Thyroid gland (tissue), 4 donors: ENCODE measurements at regions not wholly inside any gene's neighbourhood (a gene's known extent, or its start where the extent isn't known, plus 50 kb on each side); places are given as distances from the start of the nearest gene placed in this dataset.

Source experiments
- CTCF ChIP-seq, 6 experiments: fragments of 200-600 bp in 3 of 6; fragments of 450-650 bp in 3 of 6; sonication (generic) in 3 of 6; IDR thresholded peaks; one replicate each; pipeline ENCODE4 v1.5.1; 2016 to 2019; ENCODE audit warnings: antibody characterized with exemption in 6 of 6, mild to moderate bottlenecking in 2 of 6, inconsistent platforms in 1 of 6, moderate library complexity in 1 of 6
- POLR2A ChIP-seq, 2 donors: fragments of 450-650 bp; IDR thresholded peaks; one replicate each; pipeline ENCODE4 v1.6.1; 2017; ENCODE audit warnings: antibody characterized with exemption in 2 of 2, mild to moderate bottlenecking in 2 of 2, moderate library complexity in 1 of 2

DNA sequence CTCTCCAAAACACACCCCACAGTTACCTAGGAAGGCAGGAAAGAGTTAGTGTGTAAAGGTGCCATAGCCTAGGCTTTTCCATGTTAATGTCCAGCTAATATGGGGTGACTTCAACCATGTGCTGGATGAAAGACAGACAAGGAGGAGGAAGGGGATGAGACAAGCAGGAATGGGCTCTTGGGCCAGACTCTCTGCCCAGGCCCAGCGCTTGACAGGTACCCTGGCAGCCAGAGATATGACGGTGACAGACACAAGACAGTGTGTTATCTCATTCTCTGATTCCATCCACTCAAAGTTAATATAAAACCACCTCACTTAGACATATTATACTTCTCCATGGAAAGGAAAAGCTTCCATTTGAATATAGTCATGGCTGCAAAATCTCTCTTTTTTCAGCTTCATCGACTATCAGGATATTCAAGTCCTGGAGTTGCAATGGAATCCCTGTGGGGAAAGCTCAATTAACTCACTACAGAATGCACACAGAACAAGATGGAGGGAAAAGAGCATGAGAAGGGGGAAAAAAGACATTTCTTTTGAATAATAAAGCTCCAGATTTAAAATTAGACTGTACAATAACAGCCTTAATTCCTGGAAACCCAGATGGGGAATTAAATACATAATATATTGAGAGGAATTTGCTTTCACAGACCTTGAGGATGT lies 596.7 kb downstream of the TOX3 start:
- TF ChIP-seq CTCF (IDR thresholded peaks at IDR 0.05) (no peak), POLR2A (IDR thresholded peaks at IDR 0.05) (no peak)
